ENCODE measurements at regions not wholly inside any gene's neighbourhood (a gene's known extent, or its start where the extent isn't known, plus 50 kb on each side); places are given as distances from the start of the nearest gene placed in this dataset.

- TF ChIP-seq EP300 (IDR thresholded peaks at IDR 0.05) = no peak
- TF ChIP-seq CTCF (IDR thresholded peaks at IDR 0.05) = no peak
These were observed 121.6 kb downstream of the NTMT2 start for GRCh38 chr1:170267317-170267716.
